Amygdala (tissue), 56 donors: ENCODE measurements at regions not wholly inside any gene's neighbourhood (a gene's known extent, or its start where the extent isn't known, plus 50 kb on each side); places are given as distances from the start of the nearest gene placed in this dataset.

Experiments
- DNase-seq, 56 donors: peaks; one replicate each; lab custom pipeline; 2025; lab: John Stamatoyannopoulos, UW

GRCh38 chr10:113219446-113219845 is 269.4 kb downstream of the TCF7L2 start:
- DNase-seq, result no peak

- DNase-seq, result no peak
These were observed 271.7 kb downstream of the TCF7L2 start for GRCh38 chr10:113221756-113222168.

- no peak for DNase-seq
These were observed 272.2 kb downstream of the TCF7L2 start for GRCh38 chr10:113222207-113222606.

- DNase-seq, result no peak
These were observed 275.3 kb downstream of the TCF7L2 start for GRCh38 chr10:113225364-113225763.

- no peak for DNase-seq
These were observed 275.9 kb downstream of the TCF7L2 start for GRCh38 chr10:113225903-113226302.

- no peak for DNase-seq
These were observed 276.4 kb downstream of the TCF7L2 start for GRCh38 chr10:113226399-113226798.

GRCh38 chr10:113226831-113227445 is 276.9 kb downstream of the TCF7L2 start:
- DNase-seq, result no peak

- DNase-seq, result no peak
These were observed 278.5 kb downstream of the TCF7L2 start for GRCh38 chr10:113228530-113228929.

GRCh38 chr10:113230011-113230610 is 280.1 kb downstream of the TCF7L2 start:
- no peak for DNase-seq

GRCh38 chr10:113232928-113233511 is 283.0 kb downstream of the TCF7L2 start:
- DNase-seq, result no peak

- no peak for DNase-seq
These were observed 284.4 kb downstream of the TCF7L2 start for GRCh38 chr10:113234481-113234880.

- no peak for DNase-seq
These were observed 285.5 kb downstream of the TCF7L2 start for GRCh38 chr10:113235508-113235907.

- DNase-seq, result no peak
These were observed 287.0 kb downstream of the TCF7L2 start for GRCh38 chr10:113236998-113237397.

- no peak for DNase-seq
These were observed 289.7 kb downstream of the TCF7L2 start for GRCh38 chr10:113239566-113240350.

- no peak for DNase-seq
These were observed 290.7 kb downstream of the TCF7L2 start for GRCh38 chr10:113240736-113241135.

- DNase-seq, result no peak
These were observed 291.7 kb downstream of the TCF7L2 start for GRCh38 chr10:113241599-113242360.

GRCh38 chr10:113243311-113243710 is 293.3 kb downstream of the TCF7L2 start:
- DNase-seq, result no peak

- no peak for DNase-seq
These were observed 294.7 kb downstream of the TCF7L2 start for GRCh38 chr10:113244750-113245149.

- DNase-seq, result no peak
These were observed 295.2 kb downstream of the TCF7L2 start for GRCh38 chr10:113245286-113245685.

GRCh38 chr10:113247050-113247449 is 297.0 kb downstream of the TCF7L2 start:
- DNase-seq, result no peak
